ENCODE measurements at regions not wholly inside any gene's neighbourhood (a gene's known extent, or its start where the extent isn't known, plus 50 kb on each side); places are given as distances from the start of the nearest gene placed in this dataset.

DNA sequence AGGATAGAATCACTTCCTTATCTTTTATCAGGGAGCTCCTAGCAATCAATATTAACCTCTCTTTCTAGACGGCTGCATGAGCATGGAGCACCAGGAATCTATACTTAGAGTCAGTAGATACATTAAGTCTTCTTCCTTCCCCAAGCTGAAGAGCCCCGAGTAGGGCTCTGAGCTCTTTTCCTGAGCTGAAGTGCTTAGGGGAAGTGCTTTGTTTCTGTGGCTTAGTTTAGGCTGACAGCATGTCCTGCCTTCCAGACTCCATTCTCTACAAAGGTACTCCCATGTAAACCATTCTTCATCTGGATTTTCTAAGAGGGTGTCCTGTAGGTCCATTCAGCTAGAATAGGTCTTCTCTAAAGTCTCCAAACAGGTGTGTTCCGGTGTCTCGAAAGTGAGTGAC, 127.5 kb upstream of the AFF2 start:
- DNase-seq, result no peak

DNA sequence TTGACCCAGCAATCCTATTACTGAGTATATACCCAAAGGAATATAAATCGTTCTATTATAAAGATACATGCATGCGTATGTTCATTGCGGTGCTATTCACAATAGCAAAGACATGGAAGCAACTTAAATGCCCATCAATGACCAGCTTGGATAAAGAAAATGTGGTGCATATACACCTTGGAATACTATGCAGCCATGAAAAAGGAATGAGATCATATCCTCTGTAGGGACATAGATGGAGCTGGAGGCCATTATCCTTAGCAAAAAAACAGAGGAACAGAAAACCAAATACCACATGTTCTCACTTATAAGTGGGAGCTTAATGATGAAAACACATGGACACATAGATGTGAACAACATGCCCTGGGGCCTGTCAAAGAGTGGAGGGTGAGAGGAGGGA, 124.1 kb upstream of the AFF2 start:
- DNase-seq, result no peak

DNA sequence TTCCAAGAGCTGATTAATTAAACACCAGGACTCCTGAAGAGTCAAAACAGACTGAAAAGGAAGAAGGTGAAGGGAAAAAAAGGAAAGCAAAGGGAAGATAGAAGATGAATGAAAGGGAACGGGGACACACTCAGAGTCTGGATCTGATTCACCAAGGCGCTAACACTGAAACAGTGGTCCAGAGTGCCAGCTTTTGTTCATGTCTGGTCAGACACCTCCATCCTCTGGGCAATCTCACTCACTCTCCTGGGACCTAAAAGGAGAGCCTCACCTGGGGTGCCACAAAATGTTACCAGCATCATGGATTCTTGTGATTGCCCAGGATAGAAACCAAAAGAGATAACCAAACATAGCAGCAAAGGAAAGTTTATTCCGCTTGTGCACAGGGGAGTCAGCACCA, 120.3 kb upstream of the AFF2 start:
- no peak for DNase-seq

DNA sequence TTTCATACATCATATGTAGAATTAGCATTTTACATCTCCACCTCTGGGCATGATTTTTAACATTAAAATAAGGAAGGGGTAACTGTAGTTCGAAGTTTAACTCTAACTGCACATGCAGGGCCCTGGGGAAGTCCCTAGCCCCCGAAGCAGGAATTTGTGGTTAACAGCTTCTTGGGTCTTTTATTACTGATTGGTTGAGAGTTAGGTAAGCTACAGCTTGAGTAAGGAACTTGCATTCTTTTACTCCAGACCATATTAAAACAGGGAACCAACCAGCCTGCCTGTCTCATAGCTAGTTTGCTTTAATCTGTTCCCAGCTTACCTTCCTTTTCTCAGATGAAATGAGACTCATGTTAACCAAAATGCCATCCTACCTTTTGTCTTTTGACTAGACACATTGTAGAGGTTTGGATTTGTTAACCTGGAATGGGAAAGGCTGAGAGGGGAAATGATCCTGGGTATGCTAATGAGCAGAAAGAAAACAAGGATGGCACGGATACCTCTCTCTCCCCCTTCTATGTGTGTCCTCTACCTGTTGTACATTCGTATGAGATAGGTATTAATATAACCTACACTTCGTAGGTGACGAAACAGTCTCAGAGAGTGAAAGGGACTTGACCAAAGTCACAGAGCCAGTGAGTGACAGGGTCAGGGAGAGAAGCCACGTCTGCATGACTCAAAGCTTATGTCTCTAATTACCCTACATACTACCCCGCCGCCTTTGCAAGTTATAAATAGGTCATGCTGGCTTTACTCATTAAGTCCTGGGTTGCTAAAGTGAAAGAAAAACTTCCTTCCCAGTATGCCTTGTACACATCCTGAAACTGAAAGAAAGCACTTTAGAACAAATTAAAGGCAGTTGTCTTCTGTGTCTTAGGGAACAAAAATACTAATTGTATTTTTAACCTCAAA, 119.5 kb upstream of the AFF2 start:
- peak; percentile 0 to 75 for DNase-seq

DNA sequence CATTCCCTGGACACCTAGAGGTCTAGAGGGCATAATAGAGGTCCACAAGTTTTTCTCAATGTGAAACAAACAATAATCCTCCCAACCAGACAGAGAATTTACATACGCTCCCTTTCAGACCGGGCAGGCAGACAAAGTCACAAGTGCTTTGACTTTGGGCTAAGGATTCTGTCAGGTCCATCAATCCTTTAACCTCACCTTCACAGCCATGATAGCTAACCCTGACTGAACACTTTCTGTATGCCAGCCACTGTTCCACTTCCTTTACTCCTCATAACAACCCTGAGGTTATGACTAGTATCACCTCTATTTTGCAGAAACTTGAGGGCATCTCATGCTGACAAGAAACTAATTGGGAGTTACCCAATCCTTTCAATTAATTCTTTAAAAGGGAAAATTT, 118.8 kb upstream of the AFF2 start:
- no peak for DNase-seq

DNA sequence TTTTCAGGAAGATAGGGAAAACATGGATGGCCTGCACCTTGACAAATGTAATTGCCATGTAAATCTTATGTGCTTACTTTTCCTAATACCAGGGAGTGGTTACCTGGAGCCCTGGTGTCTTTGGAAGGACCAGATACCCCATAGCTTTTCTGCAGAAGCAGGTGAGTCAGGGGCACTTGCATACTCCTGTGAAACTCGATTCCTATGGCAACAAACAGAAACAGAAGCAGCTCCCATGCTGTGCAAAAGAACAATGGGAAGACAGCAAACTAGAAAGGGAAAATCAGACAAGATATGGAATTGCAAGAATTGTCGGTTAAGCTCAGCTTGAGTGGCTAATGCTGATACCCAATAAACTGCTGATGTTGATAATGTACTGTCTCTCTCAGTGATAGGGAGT, 117.4 kb upstream of the AFF2 start:
- no peak for DNase-seq

DNA sequence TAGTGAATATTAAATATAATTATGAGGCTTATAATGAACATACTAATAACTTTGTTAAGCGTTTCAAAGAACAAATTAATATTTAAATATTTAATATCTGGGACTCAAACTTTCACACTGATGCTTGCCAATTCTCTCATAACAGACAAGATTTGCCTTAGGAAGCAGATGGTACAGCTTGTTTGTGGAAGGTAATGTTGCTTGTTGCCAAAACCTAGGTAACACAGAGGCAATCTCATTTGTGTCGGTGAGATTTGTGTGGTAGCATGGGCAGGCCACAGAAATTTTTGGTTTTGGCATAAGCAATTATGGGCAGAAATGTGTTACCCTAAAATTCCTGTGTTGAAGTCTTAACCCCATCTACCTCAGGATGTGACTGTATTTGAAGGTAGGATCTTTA, 114.9 kb upstream of the AFF2 start:
- no peak for DNase-seq

DNA sequence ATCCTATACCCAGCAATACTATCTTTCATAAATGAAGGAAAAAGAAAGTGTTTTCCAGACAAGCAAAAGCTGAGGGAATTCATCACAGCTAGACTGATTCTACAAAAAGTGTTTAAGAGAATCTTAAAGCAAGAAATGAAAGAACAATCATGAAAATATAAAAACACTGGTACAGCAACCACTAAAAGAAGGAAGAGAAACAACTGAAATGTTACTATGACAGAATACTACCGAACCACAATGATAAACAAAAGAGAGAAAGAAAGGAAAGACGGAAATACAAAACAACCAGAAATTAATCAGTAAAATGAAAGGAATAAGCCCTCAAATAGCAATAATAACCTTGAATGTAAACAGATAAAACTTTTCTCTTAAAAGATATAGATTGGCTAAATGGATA, 110.8 kb upstream of the AFF2 start:
- DNase-seq, result no peak

DNA sequence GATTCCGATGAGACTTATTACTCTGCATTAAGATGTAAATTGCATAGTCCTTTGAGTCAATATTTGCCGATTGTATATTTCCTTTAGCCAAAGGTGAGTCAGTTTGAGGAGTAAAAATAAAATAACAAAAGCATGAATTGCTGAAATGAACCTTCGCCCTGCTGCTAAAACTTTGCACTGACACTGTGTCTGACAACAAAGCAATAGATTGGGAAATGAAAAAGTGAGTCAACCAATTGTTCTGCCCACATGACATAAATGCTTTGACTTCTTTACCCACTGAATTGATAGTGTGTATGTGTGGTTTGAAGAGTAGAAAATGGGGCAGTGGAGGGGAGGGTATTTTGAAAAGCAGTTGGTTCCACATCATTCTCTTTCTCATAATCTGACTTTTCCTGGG, 88.4 kb upstream of the AFF2 start:
- no peak for DNase-seq

DNA sequence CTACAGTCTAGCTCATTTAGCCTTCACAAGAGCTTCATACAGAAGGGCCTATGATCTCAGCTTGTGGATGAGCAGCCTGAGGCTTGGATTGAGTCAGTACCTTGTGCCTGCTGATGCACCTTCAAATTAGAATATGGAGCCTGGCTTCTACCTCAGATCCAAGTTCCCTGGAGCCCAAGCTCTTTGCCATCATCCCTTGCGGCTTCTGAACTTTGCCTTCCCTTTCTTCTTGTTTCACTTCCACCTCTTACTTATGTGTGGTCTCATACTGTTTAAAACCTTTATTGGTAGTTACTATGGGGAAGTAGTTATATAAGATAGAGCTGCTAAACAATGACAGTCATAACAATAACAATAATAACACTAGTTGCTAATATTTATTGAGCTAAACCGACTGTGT, 84.3 kb upstream of the AFF2 start:
- no peak for DNase-seq

DNA sequence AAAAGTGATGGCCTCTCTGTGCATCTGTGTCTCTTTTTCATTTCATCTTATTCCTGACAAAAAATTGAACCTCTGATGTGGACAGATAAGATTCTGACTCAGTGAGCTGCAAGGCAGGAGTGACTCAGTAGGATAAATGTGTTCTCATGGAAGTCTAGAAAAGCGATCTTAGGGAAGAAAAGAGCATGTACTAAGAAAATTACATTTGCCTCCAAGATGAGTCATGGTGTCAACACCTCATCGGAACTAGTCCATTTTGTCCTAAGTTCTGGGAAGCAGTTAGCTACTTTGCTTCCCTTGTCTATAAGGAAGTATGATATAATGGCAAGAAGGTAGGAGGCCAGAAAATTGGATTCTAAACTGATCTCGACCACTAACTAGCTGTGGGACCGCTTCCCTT, 83.5 kb upstream of the AFF2 start:
- DNase-seq, result no peak

DNA sequence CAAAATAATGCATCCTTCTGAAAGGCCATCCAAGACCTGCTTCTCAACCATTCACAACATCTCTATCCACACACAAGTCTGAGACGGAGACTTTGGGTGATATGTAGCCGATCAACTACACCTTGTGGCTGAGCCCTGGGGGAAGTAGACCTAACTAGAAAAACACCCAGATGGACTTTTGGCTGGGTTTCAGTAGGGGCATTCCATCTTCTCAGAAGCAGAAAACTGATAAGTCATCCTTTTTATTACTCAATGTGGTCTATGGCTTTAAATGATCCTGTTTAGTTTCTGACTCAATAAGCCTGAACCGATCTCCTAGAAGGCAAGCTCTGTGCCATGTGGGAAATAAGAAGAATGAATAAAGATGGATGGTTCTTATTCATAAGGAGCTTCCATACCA, 82.5 kb upstream of the AFF2 start:
- DNase-seq, result no peak

DNA sequence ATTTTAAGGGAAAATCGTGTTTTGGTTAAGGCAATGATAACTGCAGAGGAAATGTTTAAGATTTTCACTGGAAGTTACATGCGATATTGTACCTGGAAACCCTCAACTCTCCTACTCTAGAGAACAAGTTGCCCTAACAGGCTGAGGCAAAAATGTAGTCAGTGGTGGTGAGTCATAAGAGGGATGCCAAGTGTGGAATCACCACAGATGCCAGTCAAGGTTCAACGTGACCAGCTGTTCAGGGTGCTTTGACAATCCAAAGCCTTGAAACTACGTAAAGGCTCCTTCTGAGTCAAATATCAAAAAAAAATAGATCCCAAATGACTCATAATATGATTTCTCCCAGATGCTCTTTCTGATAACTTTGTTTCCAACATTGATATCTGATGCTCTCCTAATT, 77.9 kb upstream of the AFF2 start:
- DNase-seq, result no peak

DNA sequence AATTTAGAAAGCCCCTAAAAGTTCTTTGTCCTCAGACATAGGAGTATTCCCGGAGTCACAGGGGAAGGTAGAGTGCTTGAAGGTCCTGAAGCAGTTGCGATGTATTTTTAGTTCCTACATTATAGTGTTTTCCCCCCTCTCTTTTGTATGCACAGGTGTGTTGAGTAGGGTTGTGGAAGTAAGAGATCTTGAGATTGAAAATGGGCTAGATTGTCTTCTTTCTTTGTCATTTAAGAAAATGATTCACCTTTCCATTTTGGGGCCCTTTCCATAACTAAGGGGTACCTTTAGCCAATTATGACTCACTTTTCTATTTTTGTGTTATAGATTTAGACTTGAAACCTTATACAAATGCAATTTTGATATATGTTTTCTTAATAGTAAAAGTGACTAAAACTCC, 75.8 kb upstream of the AFF2 start:
- no peak for DNase-seq

DNA sequence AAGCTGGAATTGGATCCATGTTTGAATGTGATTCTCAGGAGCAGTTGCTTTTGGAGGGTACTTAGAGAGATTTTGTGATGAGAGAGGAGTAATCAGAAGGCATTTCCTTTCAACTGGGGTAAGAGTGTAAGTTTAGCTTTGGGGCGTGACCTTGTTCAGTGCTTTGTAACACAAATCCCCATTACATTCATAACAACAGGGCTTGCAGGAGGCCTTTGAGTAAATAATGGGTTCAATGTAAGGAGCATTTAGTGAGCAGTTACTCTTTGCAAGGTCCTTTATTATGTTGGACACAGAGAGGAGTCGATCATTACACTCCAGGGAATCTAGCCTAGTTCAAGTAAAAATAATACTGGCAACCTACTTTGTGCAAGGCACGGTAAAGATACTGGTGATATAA, 74.0 kb upstream of the AFF2 start:
- no peak for DNase-seq

DNA sequence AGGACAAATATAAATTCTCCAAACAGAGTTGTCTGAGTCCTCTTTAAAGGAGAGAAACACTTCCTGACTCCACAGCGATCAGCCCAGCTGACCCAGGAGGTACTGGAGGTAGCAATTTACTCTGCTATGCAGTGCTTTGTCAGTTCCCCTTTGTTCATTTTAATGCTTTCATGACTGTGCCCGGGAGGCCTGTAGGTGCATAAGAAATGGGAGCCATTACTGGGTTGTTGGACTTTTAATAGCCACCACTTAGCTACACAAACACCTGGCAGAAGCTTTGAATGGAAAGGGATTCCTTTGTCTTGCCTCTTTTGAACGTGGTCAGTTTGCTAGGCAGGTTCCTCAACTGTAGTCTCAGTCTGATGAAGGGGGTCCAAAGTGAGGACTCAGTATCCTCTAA, 59.0 kb upstream of the AFF2 start:
- DNase-seq, result no peak

DNA sequence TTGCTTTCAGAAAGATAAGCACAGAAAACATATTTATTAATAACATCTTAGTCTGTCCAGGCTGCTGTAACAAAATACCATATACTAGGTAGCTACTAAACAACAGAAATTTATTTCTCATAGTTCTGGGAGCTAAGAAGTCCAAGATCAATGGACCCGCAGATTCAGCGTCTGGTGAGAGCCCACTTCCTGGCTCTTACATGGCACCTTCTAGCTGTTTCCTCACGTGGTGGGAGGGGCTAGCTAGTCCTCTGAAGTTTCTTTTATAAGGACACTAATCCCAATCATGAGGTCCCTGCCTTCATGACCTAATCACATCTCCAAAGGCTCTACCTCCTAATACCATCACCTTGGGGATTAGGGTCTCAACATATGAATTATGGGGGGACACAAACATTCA, 57.2 kb upstream of the AFF2 start:
- no peak for DNase-seq

DNA sequence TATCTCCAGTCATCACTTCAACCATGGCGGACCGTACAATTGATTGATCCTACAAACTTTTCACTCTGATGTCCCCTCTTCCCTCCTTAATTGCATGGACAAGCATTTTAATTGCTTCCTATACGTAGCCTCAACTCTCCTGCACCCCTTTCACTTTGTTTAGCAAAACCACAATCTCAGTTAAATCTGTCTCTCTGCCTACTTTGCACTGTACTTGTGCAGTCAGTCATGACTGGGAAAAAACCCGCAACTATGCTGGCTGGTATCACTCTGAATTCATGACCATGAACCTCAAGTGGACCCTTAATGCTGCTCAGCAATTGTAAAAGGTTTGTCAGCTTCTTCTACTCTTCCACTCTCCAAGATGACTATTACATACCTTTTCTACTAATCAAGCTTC, 51.7 kb upstream of the AFF2 start:
- no peak for DNase-seq
